D721Med (cell line): ENCODE measurements at regions not wholly inside any gene's neighbourhood (a gene's known extent, or its start where the extent isn't known, plus 50 kb on each side); places are given as distances from the start of the nearest gene placed in this dataset.
A peak's percentile ranks its signal among the peaks of the same experiment; 100 is the strongest.

Experiments used
- DNase-seq: peaks from one replicate; pipeline ENCODE4 v3.0.0; 2011; ENCODE audit warnings: low spot score; ENCODE audit not compliant: insufficient read length
- FAIRE-seq: peaks from 2 replicates; lab custom pipeline; 2011; peaks lifted over from hg19 to GRCh38; lab: Jason Lieb, UNC
- CTCF ChIP-seq: IDR thresholded peaks from 2 replicates; pipeline ENCODE4 v1.5.1; 2012; ENCODE audit warnings: mild to moderate bottlenecking, control low read depth; ENCODE audit not compliant: insufficient read depth; ENCODE audit errors: missing control alignments

DNA sequence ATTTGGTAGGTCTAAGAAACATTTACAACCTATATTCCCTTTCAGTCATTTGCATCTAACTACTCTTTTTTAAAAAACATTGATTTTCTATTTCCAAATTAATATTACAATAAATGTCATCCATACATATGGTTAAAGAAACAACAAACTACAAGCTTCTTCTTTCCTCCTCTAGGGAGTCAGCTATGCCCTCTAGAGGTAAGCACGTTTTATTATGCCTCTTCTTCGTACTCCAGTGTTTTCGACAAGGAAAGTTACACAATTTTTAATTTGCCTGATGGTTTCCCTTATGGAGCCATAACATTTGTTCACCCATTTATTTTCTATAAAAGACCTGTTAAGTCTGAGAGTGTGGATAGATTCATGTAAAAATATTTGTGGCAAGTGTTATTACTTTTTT is 183.4 kb upstream of the CDH7 start:
- DNase-seq (no peak), FAIRE-seq (peak; percentile 100)
- TF ChIP-seq CTCF, result peak; percentile 73

DNA sequence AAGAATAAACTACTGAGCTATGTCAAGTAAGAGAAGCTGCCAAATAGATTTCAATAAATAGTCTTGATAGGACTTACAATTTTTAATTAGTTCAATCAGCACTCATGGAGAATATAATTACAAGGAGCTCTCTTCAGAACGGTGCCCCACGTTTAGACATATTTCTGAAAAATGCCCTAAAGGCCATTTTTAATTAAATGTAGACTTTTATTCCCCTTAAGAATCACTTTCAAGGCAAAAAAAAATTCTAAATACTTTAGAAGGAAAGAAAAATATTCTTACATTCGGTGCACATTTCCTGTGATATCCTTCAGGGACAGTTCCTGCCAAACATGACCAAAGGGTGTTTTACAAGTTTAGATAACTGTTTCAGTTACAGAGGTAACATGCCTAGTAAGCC is 202.5 kb upstream of the CDH7 start:
- DNase-seq (no peak), FAIRE-seq (no peak)
- no peak for TF ChIP-seq CTCF

DNA sequence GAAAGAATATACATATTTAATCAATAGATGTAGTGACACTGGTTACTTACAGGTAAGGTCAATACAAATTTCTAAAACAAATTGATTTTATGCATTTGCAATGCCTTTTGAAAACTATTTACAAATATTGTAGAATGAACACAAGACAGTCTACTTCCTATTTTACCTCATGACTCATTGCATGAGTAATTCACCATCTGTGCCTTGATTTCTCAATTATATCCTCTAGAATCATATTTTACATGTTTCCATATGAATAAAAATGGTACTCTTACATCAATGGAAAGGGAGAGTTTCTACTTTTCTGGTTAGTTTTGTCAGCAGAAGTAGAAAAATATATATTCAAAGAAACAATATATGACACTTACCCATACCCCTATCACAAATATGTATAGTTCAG is 203.8 kb upstream of the CDH7 start:
- FAIRE-seq (peak; percentile 100), DNase-seq (no peak)
- no peak for TF ChIP-seq CTCF

DNA sequence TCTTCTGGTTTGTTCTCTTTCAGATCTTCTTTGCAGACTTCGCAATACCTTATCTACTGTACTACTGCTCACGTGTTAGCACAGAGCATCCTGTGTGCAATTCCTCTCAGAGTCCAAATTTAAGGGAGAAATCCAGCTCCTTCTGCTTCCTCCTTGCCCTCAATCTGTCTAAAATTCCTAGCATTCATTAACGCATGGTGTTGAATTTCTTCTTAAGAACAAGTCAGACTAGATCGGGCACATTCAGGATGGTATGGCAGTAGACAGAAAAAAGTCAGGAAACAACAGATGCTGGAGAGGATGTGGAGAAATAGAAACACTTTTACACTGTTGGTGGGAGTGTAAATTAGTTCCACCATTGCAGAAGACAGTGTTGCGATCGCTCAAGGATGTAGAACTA is 206.1 kb upstream of the CDH7 start:
- TF ChIP-seq CTCF, result no peak
- FAIRE-seq (peak; percentile 98), DNase-seq (no peak)

DNA sequence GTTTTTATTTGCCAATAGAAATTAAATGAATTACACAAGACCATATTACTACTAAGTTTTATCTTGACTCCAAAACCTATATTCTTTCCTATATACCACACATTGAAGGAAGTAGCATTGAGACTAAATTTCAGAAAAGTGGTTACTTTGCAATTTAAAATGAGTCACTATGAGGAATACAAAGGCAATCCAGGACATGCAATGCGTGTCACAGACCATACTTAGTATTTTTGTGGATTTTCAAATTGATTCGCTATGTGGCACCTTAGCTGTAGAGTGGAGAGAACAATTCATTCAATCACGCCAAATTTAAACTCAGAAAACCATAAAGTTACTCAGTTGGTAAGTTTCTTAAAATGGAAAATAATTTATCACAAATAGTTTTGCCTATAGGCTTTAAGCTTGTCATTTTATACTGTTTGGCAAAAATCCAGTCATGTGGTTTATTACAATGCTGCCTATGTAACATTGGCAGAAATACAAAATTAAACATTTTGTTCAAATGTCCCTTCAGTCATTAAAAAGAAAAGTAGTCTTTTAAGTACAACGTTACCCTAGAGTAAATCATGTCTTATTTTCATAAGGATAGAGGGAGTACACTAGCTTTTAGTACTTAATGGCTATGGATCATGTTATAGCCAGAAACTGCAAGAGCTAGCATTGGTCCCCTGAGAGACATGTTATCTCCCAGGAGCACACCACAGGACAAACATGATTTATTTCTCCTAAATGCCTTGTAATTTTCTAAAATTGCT is 222.8 kb upstream of the CDH7 start:
- no peak for FAIRE-seq
- no peak for TF ChIP-seq CTCF
- no peak for DNase-seq

DNA sequence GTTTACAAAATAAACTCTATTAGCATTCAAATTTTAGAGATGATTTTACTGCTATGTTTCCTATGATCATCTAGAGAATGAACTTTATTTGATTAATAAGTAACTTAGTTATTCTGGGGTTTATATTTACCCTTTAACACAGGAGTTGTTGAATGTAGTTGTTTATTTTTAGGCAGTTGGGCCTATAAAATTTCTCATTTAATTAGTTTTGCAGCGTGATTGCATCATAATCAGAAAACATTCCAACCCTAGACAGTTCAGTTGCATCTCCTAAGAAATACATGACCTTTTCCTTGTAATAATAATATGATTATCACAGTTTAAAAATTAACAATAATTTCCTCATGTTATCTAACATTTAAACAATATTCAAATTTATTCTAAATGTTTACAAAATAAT is 224.7 kb upstream of the CDH7 start:
- FAIRE-seq (no peak), DNase-seq (no peak)
- TF ChIP-seq CTCF, result no peak

GRCh38 chr18:65523461-65523860 is 227.4 kb upstream of the CDH7 start:
- DNase-seq (no peak), FAIRE-seq (peak; percentile 21)
- no peak for TF ChIP-seq CTCF
